ENCODE measurements at regions not wholly inside any gene's neighbourhood (a gene's known extent, or its start where the extent isn't known, plus 50 kb on each side); places are given as distances from the start of the nearest gene placed in this dataset.

- TF ChIP-seq CTCF (IDR thresholded peaks at IDR 0.05), result no peak
- no peak for TF ChIP-seq REST (IDR thresholded peaks at IDR 0.05; ENCODE audit: insufficient read depth in 1 of 2, low read depth in 2 of 2, low read length in 1 of 2)
- TF ChIP-seq POLR2AphosphoS5 (IDR thresholded peaks at IDR 0.05; ENCODE audit: low read depth, low read length), result no peak
- TF ChIP-seq SIN3A (IDR thresholded peaks at IDR 0.05; ENCODE audit: borderline replicate concordance, insufficient read depth, low read depth, low read length), result no peak
- TF ChIP-seq TCF7L2 (IDR thresholded peaks at IDR 0.05; ENCODE audit: low read depth, low read length), result no peak
These were observed 458.1 kb downstream of the GBE1 start for GRCh38 chr3:81303321-81303720.

Data from Panc1 (cell line).